OCI-LY1 (cell line): ENCODE measurements at regions not wholly inside any gene's neighbourhood (a gene's known extent, or its start where the extent isn't known, plus 50 kb on each side); places are given as distances from the start of the nearest gene placed in this dataset.

ENCODE experiments used
- H2AFZ ChIP-seq: fragments of 200-600 bp; sonication (generic), shearing (Covaris generic); 2 replicates; pipeline ENCODE4 v1.6.0; 2014; ENCODE audit warnings: antibody characterized with exemption, mild to moderate bottlenecking, low read length
- H3F3A ChIP-seq: fragments of 200-600 bp; sonication (generic), shearing (Covaris generic); 2 replicates; pipeline ENCODE4 v1.6.0; 2014; ENCODE audit warnings: mild to moderate bottlenecking, antibody characterized with exemption, low read length, moderate library complexity; ENCODE audit not compliant: insufficient read depth
- H3K27ac ChIP-seq: fragments of 200-600 bp; sonication (generic); 2 replicates; pipeline ENCODE4 v1.5.1; 2014; ENCODE audit warnings: low read length, mixed run types, mild to moderate bottlenecking, low read depth; ENCODE audit not compliant: poor library complexity, severe bottlenecking
- H3K27me3 ChIP-seq: fragments of 200-600 bp; sonication (generic); 2 replicates; pipeline ENCODE4 v1.6.0; 2014; ENCODE audit warnings: antibody characterized with exemption, mild to moderate bottlenecking, low read length, moderate library complexity; ENCODE audit not compliant: insufficient read depth
- H3K36me3 ChIP-seq: fragments of 200-600 bp; sonication (generic); 2 replicates; pipeline ENCODE4 v1.6.1; 2014; ENCODE audit warnings: mild to moderate bottlenecking, antibody characterized with exemption, low read length, moderate library complexity, mixed read lengths; ENCODE audit not compliant: insufficient read depth
- H3K4me1 ChIP-seq: fragments of 200-600 bp; sonication (generic); 2 replicates; pipeline ENCODE4 v1.5.1; 2014; ENCODE audit warnings: mild to moderate bottlenecking, low read length, moderate library complexity; ENCODE audit not compliant: insufficient read depth, severe bottlenecking
- H3K4me2 ChIP-seq: fragments of 200-600 bp; sonication (generic), shearing (Covaris generic); 2 replicates; pipeline ENCODE4 v1.6.1; 2014; ENCODE audit warnings: low read length
- H3K4me3 ChIP-seq: fragments of 200-600 bp; sonication (generic); 2 replicates; pipeline ENCODE4 v1.5.1; 2014; ENCODE audit warnings: low read length, low read depth, mild to moderate bottlenecking, mixed read lengths; ENCODE audit not compliant: poor library complexity, severe bottlenecking
- H3K79me2 ChIP-seq: fragments of 200-600 bp; shearing (Covaris generic); 2 replicates; pipeline ENCODE4 v1.6.1; 2016; ENCODE audit warnings: mixed run types, low read length, mixed read lengths; ENCODE audit not compliant: insufficient read depth
- H3K9ac ChIP-seq: fragments of 200-600 bp; sonication (generic), shearing (Covaris generic); 2 replicates; pipeline ENCODE4 v1.6.1; 2014; ENCODE audit warnings: mild to moderate bottlenecking, low read length, mixed read lengths
- H3K9me2 ChIP-seq: fragments of 200-600 bp; sonication (generic), shearing (Covaris generic); 2 replicates; pipeline ENCODE4 v1.6.1; 2014; ENCODE audit warnings: low read depth, mild to moderate bottlenecking, low read length, mixed read lengths
- H3K9me3 ChIP-seq: fragments of 200-600 bp; shearing (Covaris generic); 2 replicates; pipeline ENCODE4 v1.6.1; 2014; ENCODE audit warnings: low read length, mixed read lengths
- H4K20me1 ChIP-seq: fragments of 200-600 bp; sonication (generic), shearing (Covaris generic); 2 replicates; pipeline ENCODE4 v1.6.0; 2016; ENCODE audit warnings: mild to moderate bottlenecking, low read length; ENCODE audit not compliant: insufficient read depth
- CTCF ChIP-seq: fragments of 200-600 bp; sonication (generic), shearing (Covaris generic); IDR thresholded peaks from 2 replicates; pipeline ENCODE4 v1.5.1; 2017; ENCODE audit warnings: mild to moderate bottlenecking, antibody characterized with exemption, low read length, moderate library complexity, mixed read lengths
- EZH2 ChIP-seq: fragments of 200-600 bp; sonication (generic), shearing (Covaris generic); IDR thresholded peaks from 2 replicates; pipeline ENCODE4 v1.8.0; 2017; ENCODE audit warnings: borderline replicate concordance, mixed run types, mild to moderate bottlenecking, antibody characterized with exemption, low read length, moderate library complexity, mixed read lengths

- Histone ChIP-seq H3K4me2 (no peak overlapping the region), H3K36me3 (no peaks in the 10 kb centered on the region), H3K27ac (no peak overlapping the region), H3K4me3 (no peak overlapping the region), H3K4me1 (no peaks in the 10 kb centered on the region), H3K9me3 (no peaks in the 10 kb centered on the region), H3K27me3 (no peaks in the 10 kb centered on the region), H3K79me2 (no peaks in the 10 kb centered on the region), H2AFZ (no peak overlapping the region), H3F3A (no peaks in the 10 kb centered on the region), H3K9me2 (no peaks in the 10 kb centered on the region), H3K9ac (no peak overlapping the region), H4K20me1 (no peaks in the 10 kb centered on the region)
- TF ChIP-seq EZH2 (no peak), CTCF (no peak)
Measured at GRCh38 chr1:218711001-218711400, 365.9 kb downstream of the TGFB2 start.

- no peaks in the 10 kb centered on the region for H3K9me2 ChIP-seq
- no peaks in the 10 kb centered on the region for H3K9me3 ChIP-seq
- H3K79me2 ChIP-seq: no peaks in the 10 kb centered on the region
- no peak overlapping the region for H3K4me2 ChIP-seq
- H2AFZ ChIP-seq: no peak overlapping the region
- H3K36me3 ChIP-seq: no peaks in the 10 kb centered on the region
- no peaks in the 10 kb centered on the region for H3K4me1 ChIP-seq
- H3K4me3 ChIP-seq: no peak overlapping the region
- H3K27me3 ChIP-seq: no peaks in the 10 kb centered on the region
- no peaks in the 10 kb centered on the region for H3F3A ChIP-seq
- TF ChIP-seq EZH2: no peak
- no peak for TF ChIP-seq CTCF
- no peaks in the 10 kb centered on the region for H4K20me1 ChIP-seq
- no peak overlapping the region for H3K9ac ChIP-seq
- no peak overlapping the region for H3K27ac ChIP-seq
Measured at GRCh38 chr1:218711884-218712674, 366.9 kb downstream of the TGFB2 start.

- TF ChIP-seq CTCF (no peak), EZH2 (no peak)
- Histone ChIP-seq H3K79me2 (no peaks in the 10 kb centered on the region), H3K4me1 (no peaks in the 10 kb centered on the region)
Measured at GRCh38 chr1:218712677-218713076, 367.5 kb downstream of the TGFB2 start.

More at GRCh38 chr1:218712677-218713076, 367.5 kb downstream of the TGFB2 start:
- H2AFZ ChIP-seq: no peak overlapping the region
- no peak overlapping the region for H3K27ac ChIP-seq
- H3K9me3 ChIP-seq: no peaks in the 10 kb centered on the region
- no peak overlapping the region for H3K9ac ChIP-seq
- H3K4me3 ChIP-seq: no peak overlapping the region
- no peaks in the 10 kb centered on the region for H4K20me1 ChIP-seq
- H3K9me2 ChIP-seq: no peaks in the 10 kb centered on the region
- no peak overlapping the region for H3K4me2 ChIP-seq
- H3K27me3 ChIP-seq: no peaks in the 10 kb centered on the region
- no peaks in the 10 kb centered on the region for H3K36me3 ChIP-seq
- H3F3A ChIP-seq: no peaks in the 10 kb centered on the region
